ENCODE measurements at regions not wholly inside any gene's neighbourhood (a gene's known extent, or its start where the extent isn't known, plus 50 kb on each side); places are given as distances from the start of the nearest gene placed in this dataset.
"Not testable (repeated sequence)": the region's sequence is repeated elsewhere in the genome, so short reads cannot be mapped to it uniquely, and the experiment has no call there.

- DNase-seq; ATAC-seq; H3K4me1 ChIP-seq; H3K9me3 ChIP-seq; intact Hi-C loops (cut with DNase I); H3K36me3 ChIP-seq; H3K27ac ChIP-seq; H3K4me3 ChIP-seq: not testable (repeated sequence)
- WGBS, 4 donors: 79 to 85% (median 80%) methylated on average over 12 of the region's 12 CpGs
- peaks cover 0 to 10% (median 0%) of the 10 kb centered on the region in 9 donors for H3K27me3 ChIP-seq
Measured at GRCh38 chr4:49321511-49322300, 335.6 kb downstream of the CWH43 start.

DNA sequence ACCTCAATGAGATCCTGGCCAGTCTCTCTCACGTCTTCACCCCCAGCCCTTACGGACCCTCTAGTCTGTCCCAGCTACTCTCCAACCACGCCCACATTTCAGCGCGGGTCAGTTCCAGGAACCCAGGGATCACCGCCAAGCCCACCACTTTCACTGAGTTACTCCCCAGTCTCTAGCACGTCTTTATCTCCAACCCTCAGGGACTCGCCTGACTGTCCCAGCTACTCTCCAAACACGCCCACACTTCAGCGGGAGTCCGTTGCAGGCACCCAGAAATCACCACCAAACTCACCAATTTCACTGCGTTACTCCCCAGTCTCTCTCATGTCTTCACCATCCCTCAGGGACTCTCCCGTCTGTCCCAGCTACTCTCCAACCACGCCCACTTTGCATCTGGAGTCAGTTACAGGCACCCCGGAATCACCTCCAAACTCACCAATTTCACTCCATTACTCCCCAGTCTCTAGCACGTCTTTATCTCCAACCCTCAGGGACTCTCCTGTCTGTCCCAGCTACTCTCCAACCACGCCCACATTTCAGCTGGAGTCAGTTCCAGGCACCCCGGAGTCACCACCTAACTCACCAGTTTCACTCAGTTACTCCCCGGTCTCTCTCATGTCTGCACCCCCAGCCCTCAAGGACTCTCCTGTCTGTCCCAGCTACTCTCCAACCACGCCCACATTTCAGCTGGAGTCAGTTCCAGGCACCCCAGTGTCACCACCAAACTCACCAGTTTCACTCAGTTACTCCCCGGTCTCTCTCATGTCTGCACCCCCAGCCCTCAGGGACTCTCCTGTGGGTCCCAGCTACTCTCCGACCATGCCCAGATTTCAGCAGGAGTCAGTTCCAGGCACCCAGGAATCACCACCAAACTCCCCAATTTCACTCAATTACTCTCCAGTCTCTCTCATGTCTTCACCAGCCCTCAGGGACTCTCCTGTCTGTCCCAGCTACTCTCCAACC is 336.8 kb downstream of the CWH43 start:
- 68 to 77% (median 73%) methylated on average over 22 of the region's 22 CpGs for WGBS, 4 donors
- H3K36me3 ChIP-seq; DNase-seq; intact Hi-C loops (cut with DNase I); H3K27ac ChIP-seq; H3K9me3 ChIP-seq; ATAC-seq; H3K4me3 ChIP-seq; H3K4me1 ChIP-seq: not testable (repeated sequence)
- peaks cover 0 to 10% (median 0%) of the 10 kb centered on the region in 9 donors for H3K27me3 ChIP-seq

DNA sequence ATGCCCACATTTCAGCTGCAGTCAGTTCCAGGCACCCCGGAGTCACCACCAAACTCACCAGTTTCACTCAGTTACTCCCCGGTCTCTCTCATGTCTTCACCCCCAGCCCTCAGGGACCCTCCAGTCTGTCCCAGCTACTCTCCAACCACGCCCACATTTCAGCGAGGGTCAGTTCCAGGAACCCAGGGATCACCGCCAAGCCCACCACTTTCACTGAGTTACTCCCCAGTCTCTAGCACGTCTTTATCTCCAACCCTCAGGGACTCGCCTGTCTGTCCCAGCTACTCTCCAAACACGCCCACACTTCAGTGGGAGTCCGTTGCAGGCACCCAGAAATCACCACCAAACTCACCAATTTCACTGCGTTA is 337.5 kb downstream of the CWH43 start:
- ATAC-seq; H3K4me3 ChIP-seq; H3K9me3 ChIP-seq; H3K36me3 ChIP-seq; intact Hi-C loops (cut with DNase I); H3K27ac ChIP-seq; H3K4me1 ChIP-seq; DNase-seq: not testable (repeated sequence)
- peaks cover 0 to 10% (median 0%) of the 10 kb centered on the region in 9 donors for H3K27me3 ChIP-seq
- WGBS, 4 donors: 56 to 78% (median 69%) methylated on average over 1 to 6 of the region's 10 CpGs

Data from heart left ventricle (tissue), 16 donors.